Activated CD4-positive, alpha-beta T cell treated with anti-CD3 and anti-CD28 coated beads for 48 hours (primary cell): ENCODE measurements at regions not wholly inside any gene's neighbourhood (a gene's known extent, or its start where the extent isn't known, plus 50 kb on each side); places are given as distances from the start of the nearest gene placed in this dataset.

Experiments used
- DNase-seq: peaks from one replicate; pipeline ENCODE4 v3.0.0-alpha.2; 2020

- DNase-seq = no peak
These were observed 190.1 kb upstream of the KLF12 start for GRCh38 chr13:74324338-74324737.

GRCh38 chr13:74322562-74322961 lies 188.4 kb upstream of the KLF12 start:
- no peak for DNase-seq

- DNase-seq = no peak
These were observed 186.1 kb upstream of the KLF12 start for GRCh38 chr13:74320282-74320681.

GRCh38 chr13:74316547-74316946 lies 182.3 kb upstream of the KLF12 start:
- no peak for DNase-seq

GRCh38 chr13:74306496-74306895 lies 172.3 kb upstream of the KLF12 start:
- DNase-seq = no peak

- DNase-seq = no peak
These were observed 171.7 kb upstream of the KLF12 start for GRCh38 chr13:74305876-74306275.

GRCh38 chr13:74301258-74301935 lies 167.2 kb upstream of the KLF12 start:
- DNase-seq = no peak

GRCh38 chr13:74300162-74300561 lies 166.0 kb upstream of the KLF12 start:
- DNase-seq = no peak

- DNase-seq = no peak
These were observed 165.5 kb upstream of the KLF12 start for GRCh38 chr13:74299721-74300120.

- DNase-seq = no peak
These were observed 164.7 kb upstream of the KLF12 start for GRCh38 chr13:74298923-74299322.

- DNase-seq = peak; percentile 36
These were observed 155.9 kb upstream of the KLF12 start for GRCh38 chr13:74289861-74290773.

- DNase-seq = no peak
These were observed 154.9 kb upstream of the KLF12 start for GRCh38 chr13:74289107-74289506.

GRCh38 chr13:74288361-74288911 lies 154.2 kb upstream of the KLF12 start:
- peak; percentile 30 for DNase-seq

GRCh38 chr13:74287724-74288169 lies 153.5 kb upstream of the KLF12 start:
- peak; percentile 77 for DNase-seq

- DNase-seq = no peak
These were observed 146.7 kb upstream of the KLF12 start for GRCh38 chr13:74280795-74281490.

GRCh38 chr13:74280093-74280794 lies 146.0 kb upstream of the KLF12 start:
- DNase-seq = peak; percentile 9

GRCh38 chr13:74278901-74279300 lies 144.7 kb upstream of the KLF12 start:
- DNase-seq = no peak

GRCh38 chr13:74274916-74275315 lies 140.7 kb upstream of the KLF12 start:
- no peak for DNase-seq

GRCh38 chr13:74273581-74273980 lies 139.4 kb upstream of the KLF12 start:
- no peak for DNase-seq

- no peak for DNase-seq
These were observed 138.6 kb upstream of the KLF12 start for GRCh38 chr13:74272826-74273225.

GRCh38 chr13:74270018-74270417 lies 135.8 kb upstream of the KLF12 start:
- DNase-seq = no peak

- DNase-seq = no peak
These were observed 132.7 kb upstream of the KLF12 start for GRCh38 chr13:74266861-74267260.

GRCh38 chr13:74266309-74266708 lies 132.1 kb upstream of the KLF12 start:
- no peak for DNase-seq
